HCT116 (cell line): ENCODE measurements at regions not wholly inside any gene's neighbourhood (a gene's known extent, or its start where the extent isn't known, plus 50 kb on each side); places are given as distances from the start of the nearest gene placed in this dataset.

ENCODE experiments used
- ATAC-seq: fragments of 200-7000 bp; cut with Tn5 transposase; 2 replicates; pipeline ENCODE4 v1.9.1; 2020; ENCODE audit warnings: mild to moderate bottlenecking, moderate library complexity
- BruUV-seq: library from RNA; stranded (reverse); fragments of 400-500 nt; replicated peaks from 2 replicates; lab custom pipeline; 2021; lab: Mats Ljungman, UMichigan
- CTCF ChIA-PET: fragments of 300-600 bp; sonication (Branson Sonifier 250); formaldehyde crosslinking; loops from one replicate; lab custom pipeline; 2021; ENCODE audit warnings: antibody characterized with exemption; lab: Charles Lee
- POLR2A ChIA-PET: fragments of 300-600, 350-600 bp; sonication (Branson Sonifier 250); formaldehyde crosslinking; loops from one replicate; lab custom pipeline; 2021; ENCODE audit warnings: antibody characterized with exemption; lab: Charles Lee
- RAD21 ChIA-PET, 2 experiments: fragments of 300-600 bp; sonication (Branson Sonifier 250); formaldehyde crosslinking; loops; one replicate each; lab custom pipeline; 2023; ENCODE audit warnings: low total read pairs in 2 of 2; ENCODE audit not compliant: uncharacterized antibody in 2 of 2, unreplicated experiment in 2 of 2, low non-redundant PET in 1 of 2; lab: Charles Lee
- DNase-seq: peaks from one replicate; pipeline ENCODE4 v3.0.0-alpha.2; 2010; ENCODE audit warnings: low read depth, low spot score
- H2AFZ ChIP-seq: fragments of 200-600 bp; shearing (Covaris generic), sonication (generic); 2 replicates; pipeline ENCODE4 v1.6.1; 2017; ENCODE audit warnings: low read depth, mixed run types, mixed read lengths, antibody characterized with exemption, low read length; ENCODE audit not compliant: poor library complexity, severe bottlenecking
- H3K27ac ChIP-seq: 2 replicates; pipeline ENCODE4 v1.5.1; 2012; ENCODE audit warnings: low read depth, low read length
- H3K27me3 ChIP-seq: fragments of 200-600 bp; sonication (generic); 2 replicates; pipeline ENCODE4 v1.6.1; 2016; ENCODE audit warnings: mixed run types, low read length, mixed read lengths; ENCODE audit not compliant: insufficient read depth
- H3K36me3 ChIP-seq, 2 experiments: fragments of 200-500 bp in 1 of 2; fragments of 200-600 bp in 1 of 2; sonication (Bioruptor generic) in 1 of 2; sonication (generic) in 1 of 2; 2 replicates each; pipeline versions ENCODE4 v1.5.1 to v1.6.1; 2014 to 2016; ENCODE audit warnings: low read length in 2 of 2, inconsistent platforms in 1 of 2, mixed read lengths in 1 of 2, mixed run types in 1 of 2; ENCODE audit not compliant: insufficient read depth in 2 of 2, control insufficient read depth in 1 of 2
- H3K4me1 ChIP-seq, 2 experiments: fragments of 200-600 bp in 1 of 2; sonication (generic) in 1 of 2; 2 replicates each; pipeline versions ENCODE4 v1.5.1 to v1.6.1; 2012 to 2017; ENCODE audit warnings: low read length in 2 of 2, inconsistent platforms in 1 of 2, mild to moderate bottlenecking in 1 of 2, mixed read lengths in 1 of 2, mixed run types in 1 of 2, moderate library complexity in 1 of 2; ENCODE audit not compliant: insufficient read depth in 2 of 2, control insufficient read depth in 1 of 2
- H3K4me2 ChIP-seq: fragments of 200-600 bp; sonication (generic); 2 replicates; pipeline ENCODE4 v1.6.1; 2017; ENCODE audit warnings: mixed run types, low read length, mixed read lengths
- H3K4me3 ChIP-seq, 2 experiments: fragments of 200-600 bp in 1 of 2; sonication (generic) in 1 of 2; replicated peaks in 1 of 2; 2 replicates each; pipeline ENCODE4 v1.5.1; 2011 to 2016; ENCODE audit warnings: low read length in 2 of 2, control low read depth in 1 of 2, low read depth in 1 of 2, mild to moderate bottlenecking in 1 of 2, mixed read lengths in 1 of 2, mixed run types in 1 of 2
- H3K79me2 ChIP-seq: fragments of 200-600 bp; sonication (generic); 2 replicates; pipeline ENCODE4 v1.6.1; 2017; ENCODE audit warnings: mild to moderate bottlenecking, mixed run types, low read length, moderate library complexity, mixed read lengths; ENCODE audit not compliant: insufficient read depth
- H3K9ac ChIP-seq: fragments of 200-600 bp; sonication (generic); 2 replicates; pipeline ENCODE4 v1.6.1; 2016; ENCODE audit warnings: low read length, mixed read lengths
- H3K9me2 ChIP-seq: fragments of 200-600 bp; sonication (generic), shearing (Covaris generic); 2 replicates; pipeline ENCODE4 v1.6.1; 2017; ENCODE audit warnings: mixed run types, mild to moderate bottlenecking, moderate library complexity; ENCODE audit not compliant: insufficient read depth
- H3K9me3 ChIP-seq, 2 experiments: fragments of 200-500 bp in 1 of 2; fragments of 200-600 bp in 1 of 2; sonication (Bioruptor generic) in 1 of 2; sonication (generic) in 1 of 2; 2 replicates each; pipeline ENCODE4 v1.6.1; 2014 to 2017; ENCODE audit warnings: low read length in 2 of 2, mixed read lengths in 2 of 2, inconsistent platforms in 1 of 2, low read depth in 1 of 2, mild to moderate bottlenecking in 1 of 2, mixed run types in 1 of 2, moderate library complexity in 1 of 2; ENCODE audit not compliant: control insufficient read depth in 1 of 2, insufficient read depth in 1 of 2
- H4K20me1 ChIP-seq: fragments of 200-600 bp; sonication (generic), shearing (Covaris generic); 2 replicates; pipeline ENCODE4 v1.6.1; 2017; ENCODE audit warnings: mixed run types, mild to moderate bottlenecking, moderate library complexity; ENCODE audit not compliant: insufficient read depth
- CBX3 ChIP-seq: IDR thresholded peaks from 2 replicates; pipeline ENCODE4 v1.6.1; 2012; ENCODE audit warnings: low read depth
- ELF1 ChIP-seq: IDR thresholded peaks from 2 replicates; pipeline ENCODE4 v1.6.1; 2012; ENCODE audit warnings: low read depth, borderline replicate concordance
- intact Hi-C: fragments of 100-400 bp; cut with micrococcal nuclease; formaldehyde crosslinking; loops from 2 replicates; pipeline ENCODE4 v1.10.0; 2022
- TF ChIP-seq, protein P1 (sequence below): IDR thresholded peaks from 2 replicates; pipeline ENCODE4 v1.6.1; 2011; ENCODE audit warnings: mild to moderate bottlenecking, low read length, moderate library complexity; ENCODE audit not compliant: insufficient replicate concordance; ENCODE audit errors: extremely low read depth
- TF ChIP-seq, protein P2 (sequence below): IDR thresholded peaks from 2 replicates; pipeline ENCODE4 v1.6.1; 2012; ENCODE audit warnings: low read depth

DNA sequence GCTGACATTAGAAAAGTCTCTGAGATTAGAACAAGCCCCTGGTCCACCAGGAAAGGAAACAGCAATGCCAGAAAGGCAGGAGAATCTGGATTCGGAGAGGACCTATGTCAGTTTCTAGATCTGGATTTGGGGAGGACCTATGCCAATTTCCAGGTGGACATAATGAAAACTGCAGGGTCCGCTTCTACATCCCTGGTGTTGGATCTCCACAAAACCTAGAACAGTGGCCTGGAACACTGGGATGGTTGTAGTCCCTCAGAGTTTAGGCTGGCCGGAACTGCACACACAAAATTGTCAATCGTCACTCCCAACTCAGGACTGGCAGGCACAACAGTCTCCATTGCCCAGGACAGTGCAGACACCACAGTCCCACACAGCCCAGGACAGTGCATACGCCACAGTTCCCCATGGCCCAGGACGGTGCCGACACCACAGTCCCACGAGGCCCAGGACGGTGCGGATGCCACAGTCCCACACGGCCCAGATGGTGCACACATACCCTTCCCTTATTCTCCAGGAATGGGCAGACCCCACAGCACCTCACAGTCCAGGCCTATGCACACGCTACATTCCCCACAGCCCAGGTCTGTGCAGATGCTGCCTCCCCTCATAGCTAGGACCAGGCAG lies 341.7 kb downstream of the UQCRFS1 start:
- intact Hi-C loops, result no loop called here
- no peak overlapping the region for H2AFZ ChIP-seq
- DNase-seq (no peak), ATAC-seq (no peak)
- no peaks in the 10 kb centered on the region for H3K27me3 ChIP-seq
- no peaks in the 10 kb centered on the region for H3K36me3 ChIP-seq
- CTCF ChIA-PET, result no interaction called here
- H3K4me1 ChIP-seq, result no peaks in the 10 kb centered on the region
- H3K9me3 ChIP-seq, result peaks cover 0 to 21% of the 10 kb centered on the region in 2 experiments; a peak in 1 of 4 replicates
- no peaks in the 10 kb centered on the region; the same call in 1 of the 2 replicates for H4K20me1 ChIP-seq
- BruUV-seq, result no TSS peak
- TF ChIP-seq CBX3 (no peak), ELF1 (no peak)
- TF ChIP-seq, protein P1, sequence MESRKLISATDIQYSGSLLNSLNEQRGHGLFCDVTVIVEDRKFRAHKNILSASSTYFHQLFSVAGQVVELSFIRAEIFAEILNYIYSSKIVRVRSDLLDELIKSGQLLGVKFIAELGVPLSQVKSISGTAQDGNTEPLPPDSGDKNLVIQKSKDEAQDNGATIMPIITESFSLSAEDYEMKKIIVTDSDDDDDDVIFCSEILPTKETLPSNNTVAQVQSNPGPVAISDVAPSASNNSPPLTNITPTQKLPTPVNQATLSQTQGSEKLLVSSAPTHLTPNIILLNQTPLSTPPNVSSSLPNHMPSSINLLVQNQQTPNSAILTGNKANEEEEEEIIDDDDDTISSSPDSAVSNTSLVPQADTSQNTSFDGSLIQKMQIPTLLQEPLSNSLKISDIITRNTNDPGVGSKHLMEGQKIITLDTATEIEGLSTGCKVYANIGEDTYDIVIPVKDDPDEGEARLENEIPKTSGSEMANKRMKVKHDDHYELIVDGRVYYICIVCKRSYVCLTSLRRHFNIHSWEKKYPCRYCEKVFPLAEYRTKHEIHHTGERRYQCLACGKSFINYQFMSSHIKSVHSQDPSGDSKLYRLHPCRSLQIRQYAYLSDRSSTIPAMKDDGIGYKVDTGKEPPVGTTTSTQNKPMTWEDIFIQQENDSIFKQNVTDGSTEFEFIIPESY, result no peak
- TF ChIP-seq, protein P2, sequence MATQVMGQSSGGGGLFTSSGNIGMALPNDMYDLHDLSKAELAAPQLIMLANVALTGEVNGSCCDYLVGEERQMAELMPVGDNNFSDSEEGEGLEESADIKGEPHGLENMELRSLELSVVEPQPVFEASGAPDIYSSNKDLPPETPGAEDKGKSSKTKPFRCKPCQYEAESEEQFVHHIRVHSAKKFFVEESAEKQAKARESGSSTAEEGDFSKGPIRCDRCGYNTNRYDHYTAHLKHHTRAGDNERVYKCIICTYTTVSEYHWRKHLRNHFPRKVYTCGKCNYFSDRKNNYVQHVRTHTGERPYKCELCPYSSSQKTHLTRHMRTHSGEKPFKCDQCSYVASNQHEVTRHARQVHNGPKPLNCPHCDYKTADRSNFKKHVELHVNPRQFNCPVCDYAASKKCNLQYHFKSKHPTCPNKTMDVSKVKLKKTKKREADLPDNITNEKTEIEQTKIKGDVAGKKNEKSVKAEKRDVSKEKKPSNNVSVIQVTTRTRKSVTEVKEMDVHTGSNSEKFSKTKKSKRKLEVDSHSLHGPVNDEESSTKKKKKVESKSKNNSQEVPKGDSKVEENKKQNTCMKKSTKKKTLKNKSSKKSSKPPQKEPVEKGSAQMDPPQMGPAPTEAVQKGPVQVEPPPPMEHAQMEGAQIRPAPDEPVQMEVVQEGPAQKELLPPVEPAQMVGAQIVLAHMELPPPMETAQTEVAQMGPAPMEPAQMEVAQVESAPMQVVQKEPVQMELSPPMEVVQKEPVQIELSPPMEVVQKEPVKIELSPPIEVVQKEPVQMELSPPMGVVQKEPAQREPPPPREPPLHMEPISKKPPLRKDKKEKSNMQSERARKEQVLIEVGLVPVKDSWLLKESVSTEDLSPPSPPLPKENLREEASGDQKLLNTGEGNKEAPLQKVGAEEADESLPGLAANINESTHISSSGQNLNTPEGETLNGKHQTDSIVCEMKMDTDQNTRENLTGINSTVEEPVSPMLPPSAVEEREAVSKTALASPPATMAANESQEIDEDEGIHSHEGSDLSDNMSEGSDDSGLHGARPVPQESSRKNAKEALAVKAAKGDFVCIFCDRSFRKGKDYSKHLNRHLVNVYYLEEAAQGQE, result no peak
- POLR2A ChIA-PET, result no interaction called here
- RAD21 ChIA-PET, result no interaction called here
- H3K9me2 ChIP-seq, result no peaks in the 10 kb centered on the region
- H3K4me3 ChIP-seq, result no peak overlapping the region
- no peak overlapping the region for H3K4me2 ChIP-seq
- H3K9ac ChIP-seq, result no peak overlapping the region
- no peaks in the 10 kb centered on the region for H3K79me2 ChIP-seq
- H3K27ac ChIP-seq, result no peak overlapping the region
